Mucosa of descending colon (tissue), 3 donors: ENCODE measurements at regions not wholly inside any gene's neighbourhood (a gene's known extent, or its start where the extent isn't known, plus 50 kb on each side); places are given as distances from the start of the nearest gene placed in this dataset.

Experiments used
- ATAC-seq: fragments of 200-7000 bp; cut with Tn5 transposase; one replicate; pipeline ENCODE4 v1.9.1; 2020; ENCODE audit warnings: mild to moderate bottlenecking, moderate library complexity
- DNase-seq, 3 donors: peaks; one replicate each; pipeline ENCODE4 v3.0.0-alpha.2; 2020
- H3K36me3 ChIP-seq: fragments of 200-600 bp; one replicate; pipeline ENCODE4 v1.8.0; 2021; ENCODE audit warnings: low read depth, mild to moderate bottlenecking
- H3K4me1 ChIP-seq: fragments of 200-600 bp; one replicate; pipeline ENCODE4 v1.8.0; 2021; ENCODE audit warnings: low read depth, mild to moderate bottlenecking
- H3K4me3 ChIP-seq: fragments of 200-600 bp; one replicate; pipeline ENCODE4 v1.8.0; 2021; ENCODE audit warnings: mild to moderate bottlenecking
- H3K9me3 ChIP-seq: fragments of 200-600 bp; one replicate; pipeline ENCODE4 v1.8.0; 2021; ENCODE audit warnings: mild to moderate bottlenecking
- intact Hi-C, 2 donors: fragments of 100-400 bp; cut with DNase I in 1 of 2; cut with micrococcal nuclease in 1 of 2; formaldehyde crosslinking; loops; one replicate each; pipeline versions ENCODE4 v1.11.0 to v1.11.1; 2022; cut with DNase I, micrococcal nuclease
- TF ChIP-seq, protein P1 (sequence below): fragments of 200-600 bp; IDR thresholded peaks from one replicate; pipeline ENCODE4 v1.8.0; 2022; ENCODE audit warnings: antibody characterized with exemption, mild to moderate bottlenecking
- donor health status: DM: no; HTN: no; CAD: no; lungs with moderate emphysema.
- donor health status: DM: no; HTN: no; CAD: no.
- donor health status: DM: no; HTN: yes; CAD: no.

DNA sequence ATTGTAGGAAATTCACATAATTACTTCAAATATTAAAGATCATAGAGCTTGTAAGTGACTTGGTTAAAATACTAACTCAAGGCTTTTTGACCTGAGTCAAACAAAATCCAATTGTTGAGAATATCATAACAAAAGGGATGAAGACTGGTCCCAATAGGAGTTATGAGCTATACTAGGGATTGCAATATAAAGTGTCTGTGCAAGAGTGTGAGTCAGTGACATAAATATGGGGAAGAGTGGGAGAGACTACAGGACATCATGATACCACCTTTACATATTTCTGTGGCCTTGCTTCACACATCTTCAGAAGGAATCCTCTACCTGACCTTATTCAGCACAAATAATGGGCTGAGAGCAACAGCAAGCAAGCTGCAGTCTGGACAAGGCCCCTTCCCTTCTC lies 180.9 kb upstream of the SLC24A2 start:
- DNase-seq = no peak
- TF ChIP-seq, protein P1, sequence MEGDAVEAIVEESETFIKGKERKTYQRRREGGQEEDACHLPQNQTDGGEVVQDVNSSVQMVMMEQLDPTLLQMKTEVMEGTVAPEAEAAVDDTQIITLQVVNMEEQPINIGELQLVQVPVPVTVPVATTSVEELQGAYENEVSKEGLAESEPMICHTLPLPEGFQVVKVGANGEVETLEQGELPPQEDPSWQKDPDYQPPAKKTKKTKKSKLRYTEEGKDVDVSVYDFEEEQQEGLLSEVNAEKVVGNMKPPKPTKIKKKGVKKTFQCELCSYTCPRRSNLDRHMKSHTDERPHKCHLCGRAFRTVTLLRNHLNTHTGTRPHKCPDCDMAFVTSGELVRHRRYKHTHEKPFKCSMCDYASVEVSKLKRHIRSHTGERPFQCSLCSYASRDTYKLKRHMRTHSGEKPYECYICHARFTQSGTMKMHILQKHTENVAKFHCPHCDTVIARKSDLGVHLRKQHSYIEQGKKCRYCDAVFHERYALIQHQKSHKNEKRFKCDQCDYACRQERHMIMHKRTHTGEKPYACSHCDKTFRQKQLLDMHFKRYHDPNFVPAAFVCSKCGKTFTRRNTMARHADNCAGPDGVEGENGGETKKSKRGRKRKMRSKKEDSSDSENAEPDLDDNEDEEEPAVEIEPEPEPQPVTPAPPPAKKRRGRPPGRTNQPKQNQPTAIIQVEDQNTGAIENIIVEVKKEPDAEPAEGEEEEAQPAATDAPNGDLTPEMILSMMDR = no peak
- H3K9me3 ChIP-seq = no peaks in the 10 kb centered on the region
- no peaks in the 10 kb centered on the region for H3K36me3 ChIP-seq
- intact Hi-C loops = no loop called here
- H3K4me3 ChIP-seq = no peak overlapping the region
- H3K4me1 ChIP-seq = no peaks in the 10 kb centered on the region
- ATAC-seq = no peak

DNA sequence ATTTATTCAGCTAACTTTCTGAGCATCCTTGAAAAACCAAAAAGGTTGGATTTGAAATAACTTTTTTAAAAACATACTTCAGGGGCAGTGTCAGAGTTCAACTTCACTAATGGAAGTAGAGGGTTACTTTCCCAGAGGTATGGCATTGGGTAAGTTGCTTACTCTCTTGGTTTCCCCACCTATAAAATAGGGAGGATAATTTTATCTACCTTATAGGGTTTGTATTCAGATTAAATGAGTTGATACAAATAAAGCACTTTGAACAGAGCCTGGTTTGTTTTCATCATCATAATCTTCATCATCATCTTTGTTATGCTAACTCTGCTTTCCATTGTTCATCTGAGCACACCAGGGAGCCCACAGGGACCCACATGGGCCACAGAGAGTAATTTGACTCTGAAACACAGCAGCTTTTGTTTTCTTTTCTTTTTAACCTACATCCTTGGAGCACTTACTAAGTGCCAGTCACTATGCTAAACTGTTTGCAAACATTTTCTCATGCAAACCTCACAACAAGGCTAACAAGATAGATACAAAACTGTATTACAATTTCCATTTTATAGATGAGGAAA lies 179.1 kb upstream of the SLC24A2 start:
- DNase-seq = no peak
- TF ChIP-seq, protein P1 = no peak
- no peak overlapping the region for H3K4me3 ChIP-seq
- H3K36me3 ChIP-seq = no peaks in the 10 kb centered on the region
- ATAC-seq = no peak
- no peaks in the 10 kb centered on the region for H3K4me1 ChIP-seq
- intact Hi-C loops = no loop called here
- no peaks in the 10 kb centered on the region for H3K9me3 ChIP-seq

DNA sequence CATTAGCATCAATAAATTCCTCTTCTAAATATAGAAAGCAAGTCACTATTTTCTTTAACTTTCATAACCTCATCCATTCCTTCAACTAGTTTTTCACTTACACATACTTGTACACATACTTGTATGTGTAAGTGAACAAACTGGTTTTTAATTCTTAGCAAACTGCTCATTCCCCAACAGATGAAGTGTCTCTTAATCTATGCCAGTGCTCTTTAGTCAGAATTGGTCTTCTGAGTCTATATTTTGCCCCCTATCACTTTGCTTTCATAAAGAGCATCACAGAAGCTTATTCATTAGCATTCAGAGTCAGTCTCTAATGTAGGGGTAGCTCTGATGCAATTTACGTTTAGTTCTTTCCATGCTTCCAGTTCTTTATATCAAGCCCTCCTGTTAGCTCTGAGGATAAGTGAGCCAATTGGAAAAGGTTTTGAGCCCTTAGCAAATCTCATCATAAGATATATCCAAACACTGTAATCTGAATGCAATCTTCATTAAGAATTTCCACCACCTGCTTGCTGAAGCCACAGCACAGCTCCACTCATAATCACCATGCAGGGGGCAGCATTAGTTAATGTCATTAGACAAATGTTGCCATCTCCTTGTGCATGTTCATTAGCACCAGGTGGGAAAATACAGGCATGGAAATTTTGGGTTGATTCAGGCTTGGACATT lies 178.5 kb upstream of the SLC24A2 start:
- DNase-seq (no peak), ATAC-seq (no peak)
- H3K36me3 ChIP-seq = no peaks in the 10 kb centered on the region
- H3K4me1 ChIP-seq = no peaks in the 10 kb centered on the region
- TF ChIP-seq, protein P1 = no peak
- intact Hi-C loops = no loop called here
- H3K9me3 ChIP-seq = no peaks in the 10 kb centered on the region
- H3K4me3 ChIP-seq = no peak overlapping the region

DNA sequence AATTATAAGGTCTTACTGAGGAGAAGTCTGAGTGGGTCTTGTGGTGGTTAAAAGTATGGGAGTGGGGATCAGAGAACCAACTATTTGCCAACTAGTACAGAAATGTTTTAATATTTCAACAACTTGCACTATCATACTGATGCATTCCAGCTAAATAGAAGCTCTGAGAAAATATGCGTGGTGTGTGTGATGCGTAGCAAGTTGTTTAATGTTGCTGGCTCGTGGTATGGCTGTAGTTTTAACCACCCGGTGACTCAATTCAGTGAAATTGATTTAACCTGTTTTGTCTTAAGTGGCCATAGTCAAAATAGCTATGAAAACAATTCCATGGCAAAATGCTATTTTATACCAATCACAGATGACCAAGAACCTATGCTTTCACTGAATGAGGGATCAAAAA lies 176.5 kb upstream of the SLC24A2 start:
- intact Hi-C loops = no loop called here
- H3K4me3 ChIP-seq = no peak overlapping the region
- ATAC-seq (no peak), DNase-seq (no peak)
- no peaks in the 10 kb centered on the region for H3K4me1 ChIP-seq
- H3K36me3 ChIP-seq = no peaks in the 10 kb centered on the region
- TF ChIP-seq, protein P1 = no peak
- H3K9me3 ChIP-seq = no peaks in the 10 kb centered on the region

DNA sequence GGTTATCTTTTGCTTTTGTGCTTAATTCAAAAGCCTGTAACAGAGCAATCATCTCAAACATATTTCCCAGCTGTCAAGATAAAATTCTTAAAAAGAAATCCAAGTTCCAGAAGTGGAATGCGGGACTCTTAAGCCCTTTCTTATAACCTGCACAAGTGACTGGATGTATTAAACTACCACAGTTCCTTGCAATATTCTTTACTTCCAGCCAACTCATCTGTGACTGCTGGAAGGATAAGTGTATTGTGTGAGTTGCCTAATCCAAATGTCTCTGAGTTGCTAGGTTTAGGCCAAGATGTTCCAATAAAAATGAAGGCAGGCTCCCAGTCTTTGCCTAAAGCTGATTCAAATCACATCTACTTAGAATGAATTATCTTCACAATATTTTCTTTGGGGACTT lies 159.2 kb upstream of the SLC24A2 start:
- Histone ChIP-seq H3K4me1 (no peaks in the 10 kb centered on the region), H3K36me3 (no peaks in the 10 kb centered on the region), H3K4me3 (no peak overlapping the region), H3K9me3 (no peaks in the 10 kb centered on the region)
- TF ChIP-seq, protein P1 = no peak
- ATAC-seq (no peak), DNase-seq (no peak)
- intact Hi-C loops = no loop called here
